ENCODE measurements at regions not wholly inside any gene's neighbourhood (a gene's known extent, or its start where the extent isn't known, plus 50 kb on each side); places are given as distances from the start of the nearest gene placed in this dataset.

GRCh38 chr6:14767226-14767625, 478.6 kb upstream of the JARID2 start:
- no peak for TF ChIP-seq POLR2A (IDR thresholded peaks at IDR 0.05)
- no peak for TF ChIP-seq EP300 (IDR thresholded peaks at IDR 0.05)
